ENCODE measurements at regions not wholly inside any gene's neighbourhood (a gene's known extent, or its start where the extent isn't known, plus 50 kb on each side); places are given as distances from the start of the nearest gene placed in this dataset.

DNA sequence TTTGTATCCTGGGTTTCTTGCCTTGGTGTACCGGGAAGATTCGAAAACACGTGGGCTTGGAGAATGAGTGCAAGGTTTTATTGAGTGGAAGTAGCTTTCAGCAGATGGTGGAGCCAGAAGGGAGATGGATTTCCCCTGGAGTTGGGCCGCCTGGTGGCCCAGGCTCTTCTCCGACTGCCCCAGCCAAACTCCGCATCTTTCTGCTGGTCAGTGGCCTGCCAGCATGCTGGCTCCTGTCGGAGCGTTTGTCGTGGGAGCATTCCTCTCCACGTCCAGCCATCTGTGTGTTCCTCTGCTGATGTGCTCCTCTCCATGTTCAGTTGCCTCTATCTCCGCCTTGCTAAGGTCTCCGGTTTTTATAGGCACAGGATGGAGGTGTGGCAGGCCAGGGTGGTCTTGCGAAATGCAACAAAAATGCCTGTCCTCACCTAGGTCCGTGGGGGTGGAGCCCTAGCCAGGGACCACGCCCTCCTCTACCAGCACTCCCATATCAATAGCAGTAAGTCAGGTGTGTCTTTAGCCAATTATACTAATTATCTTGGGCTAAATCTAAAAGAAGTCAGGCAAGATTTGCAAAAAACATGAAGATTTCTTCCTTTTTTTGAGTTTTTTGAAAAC lies 745.8 kb upstream of the AMOT start:
- Mint-ChIP-seq H3K27me3 (ENCODE audit: insufficient read depth, unreplicated experiment) (peaks cover 55% of the 10 kb centered on the region), H3K9me3 (ENCODE audit: unreplicated experiment) (peaks cover 7% of the 10 kb centered on the region), H3K4me1 (ENCODE audit: insufficient read depth, unreplicated experiment) (no peaks in the 10 kb centered on the region), H3K4me3 (ENCODE audit: unreplicated experiment) (no peak overlapping the region), H3K36me3 (ENCODE audit: insufficient read depth, unreplicated experiment) (no peaks in the 10 kb centered on the region), H3K27ac (ENCODE audit: low read depth, unreplicated experiment) (no peak overlapping the region)
- intact Hi-C loops (cut with micrococcal nuclease), result no loop called here
- TF ChIP-seq, protein P1, sequence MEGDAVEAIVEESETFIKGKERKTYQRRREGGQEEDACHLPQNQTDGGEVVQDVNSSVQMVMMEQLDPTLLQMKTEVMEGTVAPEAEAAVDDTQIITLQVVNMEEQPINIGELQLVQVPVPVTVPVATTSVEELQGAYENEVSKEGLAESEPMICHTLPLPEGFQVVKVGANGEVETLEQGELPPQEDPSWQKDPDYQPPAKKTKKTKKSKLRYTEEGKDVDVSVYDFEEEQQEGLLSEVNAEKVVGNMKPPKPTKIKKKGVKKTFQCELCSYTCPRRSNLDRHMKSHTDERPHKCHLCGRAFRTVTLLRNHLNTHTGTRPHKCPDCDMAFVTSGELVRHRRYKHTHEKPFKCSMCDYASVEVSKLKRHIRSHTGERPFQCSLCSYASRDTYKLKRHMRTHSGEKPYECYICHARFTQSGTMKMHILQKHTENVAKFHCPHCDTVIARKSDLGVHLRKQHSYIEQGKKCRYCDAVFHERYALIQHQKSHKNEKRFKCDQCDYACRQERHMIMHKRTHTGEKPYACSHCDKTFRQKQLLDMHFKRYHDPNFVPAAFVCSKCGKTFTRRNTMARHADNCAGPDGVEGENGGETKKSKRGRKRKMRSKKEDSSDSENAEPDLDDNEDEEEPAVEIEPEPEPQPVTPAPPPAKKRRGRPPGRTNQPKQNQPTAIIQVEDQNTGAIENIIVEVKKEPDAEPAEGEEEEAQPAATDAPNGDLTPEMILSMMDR (IDR thresholded peaks at IDR 0.05; ENCODE audit: unreplicated experiment), result no peak
- CTCF ChIA-PET, result interaction anchor here (0.6 kb wide), 1 partner anchor 1578 kb away, joined by 4 read pairs; no protein-coding TSS in a partner anchor
- BruUV-seq (replicated peaks), result no TSS peak
- POLR2A ChIA-PET, result no interaction called here
- DNase-seq (ENCODE audit: unreplicated experiment), result no peak

DNA sequence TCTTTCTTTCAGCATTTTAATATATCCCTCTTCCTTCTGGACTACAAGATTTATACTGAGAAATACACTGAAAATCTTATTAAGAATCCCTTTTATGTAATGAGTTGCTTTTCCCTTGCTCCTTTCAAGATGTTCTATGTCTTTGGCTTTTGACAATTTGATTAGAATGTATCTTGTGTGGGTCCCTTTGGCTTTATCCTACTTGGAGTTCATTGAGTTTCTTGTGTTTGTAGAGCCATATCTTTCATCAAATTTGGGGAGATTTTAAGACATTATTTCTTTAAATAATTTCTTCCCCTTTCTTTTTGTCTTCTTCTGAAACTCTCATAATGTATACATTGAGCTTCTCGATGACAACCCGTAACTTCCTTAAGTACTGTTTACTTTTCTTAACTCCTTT lies 739.9 kb upstream of the AMOT start:
- H3K4me1 Mint-ChIP-seq (ENCODE audit: insufficient read depth, unreplicated experiment), result no peaks in the 10 kb centered on the region
- no peak overlapping the region for H3K27ac Mint-ChIP-seq (ENCODE audit: low read depth, unreplicated experiment)
- no TSS peak for BruUV-seq (replicated peaks)
- intact Hi-C loops (cut with micrococcal nuclease), result no loop called here
- no peak overlapping the region for H3K4me3 Mint-ChIP-seq (ENCODE audit: unreplicated experiment)
- POLR2A ChIA-PET, result no interaction called here
- peaks cover 50% of the 10 kb centered on the region for H3K27me3 Mint-ChIP-seq (ENCODE audit: insufficient read depth, unreplicated experiment)
- CTCF ChIA-PET, result no interaction called here
- H3K36me3 Mint-ChIP-seq (ENCODE audit: insufficient read depth, unreplicated experiment), result no peaks in the 10 kb centered on the region
- TF ChIP-seq, protein P1 (IDR thresholded peaks at IDR 0.05; ENCODE audit: unreplicated experiment), result no peak
- DNase-seq (ENCODE audit: unreplicated experiment), result no peak
- H3K9me3 Mint-ChIP-seq (ENCODE audit: unreplicated experiment), result peaks cover 18% of the 10 kb centered on the region

GRCh38 chrX:113558576-113558975 lies 717.9 kb upstream of the AMOT start:
- ChIA-PET CTCF (no interaction called here), POLR2A (no interaction called here)
- Mint-ChIP-seq H3K9me3 (ENCODE audit: unreplicated experiment) (no peaks in the 10 kb centered on the region), H3K27me3 (ENCODE audit: insufficient read depth, unreplicated experiment) (peaks cover 53% of the 10 kb centered on the region), H3K36me3 (ENCODE audit: insufficient read depth, unreplicated experiment) (no peaks in the 10 kb centered on the region), H3K27ac (ENCODE audit: low read depth, unreplicated experiment) (no peak overlapping the region), H3K4me3 (ENCODE audit: unreplicated experiment) (no peak overlapping the region), H3K4me1 (ENCODE audit: insufficient read depth, unreplicated experiment) (no peaks in the 10 kb centered on the region)
- TF ChIP-seq, protein P1 (IDR thresholded peaks at IDR 0.05; ENCODE audit: unreplicated experiment), result no peak
- BruUV-seq (replicated peaks), result no TSS peak
- intact Hi-C loops (cut with micrococcal nuclease), result no loop called here
- no peak for DNase-seq (ENCODE audit: unreplicated experiment)

DNA sequence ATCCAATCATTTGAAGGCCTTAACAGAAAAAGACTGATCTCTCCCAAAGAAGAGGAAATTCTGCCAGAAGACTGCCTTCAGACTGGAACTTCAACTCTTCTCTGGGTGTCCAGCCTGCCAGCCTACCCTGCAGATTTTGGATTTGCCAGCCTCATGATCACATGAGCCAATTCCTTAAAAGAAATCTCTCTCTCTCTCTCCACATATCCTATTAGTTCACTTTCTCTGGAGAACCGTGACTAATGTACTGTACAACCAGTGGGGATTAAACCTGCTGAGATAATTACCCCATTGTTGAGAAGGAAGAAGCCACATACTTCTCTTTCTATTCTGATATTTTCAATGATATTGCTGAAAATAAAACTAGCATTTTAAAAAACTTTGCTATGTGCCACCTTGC lies 711.3 kb upstream of the AMOT start:
- Mint-ChIP-seq H3K4me1 (ENCODE audit: insufficient read depth, unreplicated experiment) (no peaks in the 10 kb centered on the region), H3K9me3 (ENCODE audit: unreplicated experiment) (no peaks in the 10 kb centered on the region), H3K27me3 (ENCODE audit: insufficient read depth, unreplicated experiment) (peaks cover 34% of the 10 kb centered on the region), H3K4me3 (ENCODE audit: unreplicated experiment) (no peak overlapping the region), H3K27ac (ENCODE audit: low read depth, unreplicated experiment) (no peak overlapping the region), H3K36me3 (ENCODE audit: insufficient read depth, unreplicated experiment) (no peaks in the 10 kb centered on the region)
- no TSS peak for BruUV-seq (replicated peaks)
- TF ChIP-seq, protein P1 (IDR thresholded peaks at IDR 0.05; ENCODE audit: unreplicated experiment), result no peak
- CTCF ChIA-PET, result no interaction called here
- POLR2A ChIA-PET, result no interaction called here
- no peak for DNase-seq (ENCODE audit: unreplicated experiment)
- intact Hi-C loops (cut with micrococcal nuclease), result no loop called here
